ENCODE measurements at regions not wholly inside any gene's neighbourhood (a gene's known extent, or its start where the extent isn't known, plus 50 kb on each side); places are given as distances from the start of the nearest gene placed in this dataset.
"Not testable (repeated sequence)": the region's sequence is repeated elsewhere in the genome, so short reads cannot be mapped to it uniquely, and the experiment has no call there.

DNA sequence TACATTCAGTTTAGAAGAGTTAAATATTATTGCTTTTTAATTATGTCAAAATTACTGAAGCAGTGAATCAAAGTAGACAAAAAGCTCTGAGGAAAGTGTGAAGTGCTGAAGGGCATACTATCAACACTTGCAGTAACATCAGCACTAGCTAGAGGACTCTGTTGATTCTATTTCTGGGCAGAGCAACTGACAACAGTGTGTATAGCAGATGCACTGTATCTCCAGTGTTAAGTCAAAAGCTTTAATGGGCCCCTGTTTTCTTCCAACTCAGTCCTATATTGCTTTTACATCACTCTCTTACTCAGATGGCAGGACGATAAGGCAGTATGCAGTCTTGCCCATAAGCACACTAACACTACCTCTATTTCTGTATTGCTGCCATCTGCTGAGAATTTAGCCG lies 435.2 kb upstream of the AMOT start:
- no peak for DNase-seq

DNA sequence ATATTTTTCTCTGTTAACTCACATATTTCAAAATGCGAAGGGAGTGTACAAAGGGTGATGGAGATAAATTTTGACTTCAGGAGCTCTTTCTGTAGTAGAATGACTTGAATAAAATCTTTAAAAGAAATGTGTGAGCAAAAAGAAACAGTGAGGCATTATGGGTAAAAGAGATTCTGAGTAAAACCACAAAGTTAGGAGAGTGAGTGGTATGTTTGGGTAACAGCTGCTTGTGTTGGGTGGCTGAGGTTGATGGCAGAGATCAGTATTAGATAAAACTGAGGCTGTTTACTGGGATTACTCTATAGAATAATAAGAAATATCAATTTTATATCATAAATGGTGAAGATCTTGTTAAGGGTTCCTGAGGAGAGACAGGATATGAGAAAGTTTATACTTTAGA lies 434.2 kb upstream of the AMOT start:
- DNase-seq, result no peak

DNA sequence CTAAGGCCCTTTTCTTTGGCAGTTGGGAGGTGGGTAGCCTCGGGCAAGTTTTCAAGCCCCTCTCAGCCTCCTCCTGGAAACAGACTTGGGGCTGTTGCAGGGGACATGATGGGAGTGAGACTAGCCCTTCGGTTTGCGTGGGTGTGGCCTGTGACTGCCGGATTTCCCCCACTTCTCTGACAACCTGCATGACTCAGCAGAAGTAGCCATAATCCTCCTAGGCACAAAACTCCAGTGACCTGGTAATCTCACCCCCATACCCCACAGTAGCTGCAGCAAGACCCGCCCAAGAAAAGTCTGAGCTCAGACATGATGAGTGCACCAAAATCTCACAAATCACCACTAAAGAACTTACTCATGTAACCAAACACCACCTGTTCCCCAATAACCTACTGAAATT lies 433.7 kb upstream of the AMOT start:
- no peak for DNase-seq

DNA sequence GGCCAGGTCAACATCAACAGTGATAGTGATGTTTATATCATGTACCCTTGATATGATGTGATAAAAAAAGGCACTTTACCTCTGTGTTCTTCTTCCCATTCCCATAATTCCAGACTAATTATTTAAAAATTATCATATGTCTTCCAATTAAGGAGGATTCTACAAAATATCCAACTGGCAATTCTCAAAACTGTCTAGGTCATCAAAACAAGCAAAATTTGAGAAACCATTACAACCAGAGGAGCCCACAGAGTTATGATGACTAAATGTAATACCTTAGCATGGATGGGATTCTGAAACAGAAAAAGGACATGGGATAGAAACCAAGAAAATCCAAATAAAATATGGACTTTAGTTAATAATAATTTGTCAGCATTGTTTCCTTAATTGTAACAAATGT lies 428.6 kb upstream of the AMOT start:
- DNase-seq, result no peak

DNA sequence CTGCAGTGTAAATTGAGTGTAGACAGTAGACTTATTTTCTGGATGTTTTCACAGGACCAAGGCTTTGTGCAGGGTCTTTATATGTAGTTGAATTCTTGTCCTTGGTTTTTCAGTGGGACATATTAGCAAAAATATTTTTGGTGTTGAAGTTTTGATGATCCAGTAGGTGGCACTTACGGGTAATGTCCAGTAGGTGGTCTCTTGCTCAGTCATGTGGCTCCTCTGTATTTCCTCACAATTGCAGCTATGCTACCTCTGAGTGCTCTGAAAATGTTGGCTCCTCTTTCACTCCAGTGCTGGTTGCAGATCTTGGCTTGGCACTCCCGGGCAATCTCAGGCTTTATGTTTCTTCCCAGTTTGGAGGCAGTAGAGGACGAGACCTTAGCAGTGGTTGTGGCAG lies 419.8 kb upstream of the AMOT start:
- no peak for DNase-seq

DNA sequence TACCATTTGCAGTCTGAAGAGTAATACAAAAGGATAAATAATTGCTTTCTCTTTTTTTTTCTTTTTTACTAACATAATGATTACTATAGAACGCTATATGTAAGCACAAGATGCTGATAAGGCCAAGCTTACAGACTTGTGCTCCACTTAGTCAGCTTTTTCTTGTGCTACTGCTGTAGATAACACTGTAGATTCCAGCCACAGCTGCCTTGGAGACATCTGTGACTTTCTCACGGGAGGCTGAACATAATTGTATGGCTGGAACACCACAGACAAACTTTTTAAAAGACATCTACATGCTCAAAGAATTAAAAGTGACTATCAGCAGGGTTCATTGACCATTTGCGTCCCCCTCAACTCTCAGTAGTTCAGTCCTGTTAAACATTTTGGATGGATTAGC lies 381.7 kb upstream of the AMOT start:
- no peak for DNase-seq

DNA sequence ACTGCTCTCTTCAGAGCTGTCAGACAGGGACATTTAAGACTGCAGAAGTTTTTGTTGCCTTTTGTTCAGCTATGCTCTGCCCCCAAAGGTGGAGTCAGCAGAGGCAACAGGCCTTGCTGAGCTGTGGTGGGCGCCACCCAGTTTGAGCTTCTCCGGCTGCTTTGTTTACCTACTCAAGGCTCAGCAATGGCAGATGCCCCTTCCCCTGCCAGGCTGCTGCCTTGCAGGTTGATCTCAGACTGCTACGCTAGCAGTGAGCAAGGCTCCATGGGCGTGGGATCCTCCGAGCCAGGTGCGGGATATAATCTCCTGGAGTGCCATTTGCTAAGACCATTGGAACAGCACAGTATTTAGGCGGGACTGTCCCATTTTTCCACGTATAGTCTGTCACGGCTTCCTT lies 371.4 kb upstream of the AMOT start:
- no peak for DNase-seq

DNA sequence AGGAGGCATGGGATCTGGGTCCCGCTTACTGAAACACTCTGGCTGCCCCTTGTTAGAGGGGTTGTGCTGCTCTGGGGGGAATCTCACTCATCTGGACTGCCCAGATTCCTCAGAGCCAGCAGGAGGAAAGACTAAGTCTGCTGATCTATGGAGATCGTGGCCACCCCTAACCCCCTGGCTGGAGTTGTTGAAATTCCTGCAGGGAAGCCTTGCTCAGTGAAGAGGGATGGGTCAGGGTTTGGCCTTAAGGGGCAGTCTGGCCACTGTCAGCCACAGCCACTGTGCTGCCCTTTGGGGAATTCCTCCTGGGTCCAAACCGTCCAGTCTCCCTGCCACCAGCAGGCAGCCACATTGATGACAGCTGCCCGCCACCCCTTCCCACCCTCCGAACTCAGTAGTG lies 362.0 kb upstream of the AMOT start:
- no peak for DNase-seq

DNA sequence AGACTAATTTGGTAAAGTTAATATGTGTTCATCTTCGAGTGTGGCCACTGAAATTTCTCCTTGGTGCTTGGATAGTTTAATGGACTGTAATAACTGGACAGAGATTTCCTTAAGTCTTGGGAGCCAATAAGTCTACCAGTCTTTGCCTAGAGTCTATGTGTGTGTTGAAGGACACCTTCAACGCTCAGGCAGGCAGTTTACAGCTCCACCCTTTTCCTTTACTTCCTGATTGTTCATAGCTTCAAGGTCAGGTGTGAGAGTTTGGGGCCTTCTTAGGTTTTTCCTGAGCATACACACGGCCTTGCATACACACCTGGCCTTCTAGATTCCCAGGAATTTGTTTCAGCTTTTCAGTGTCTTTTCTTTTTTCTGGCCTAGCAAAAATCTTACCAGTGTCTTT lies 355.3 kb upstream of the AMOT start:
- DNase-seq, result no peak

DNA sequence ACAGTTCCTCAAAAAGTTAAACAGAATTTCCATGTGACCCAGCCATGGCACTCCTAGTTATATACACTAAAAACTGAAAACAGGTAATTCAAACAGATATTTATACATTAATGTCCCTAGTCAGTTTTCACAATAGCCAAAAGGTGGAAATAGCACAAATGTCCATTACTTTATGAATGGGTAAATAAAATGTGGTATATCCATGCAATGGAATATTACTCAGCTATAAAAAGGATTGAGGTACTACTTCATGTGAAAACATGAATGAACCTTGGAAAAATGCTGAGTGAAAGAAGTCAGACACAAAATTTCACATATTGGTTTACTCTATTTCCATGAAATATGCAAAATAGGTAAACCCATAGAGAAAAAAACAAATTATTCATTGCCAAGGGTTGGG lies 351.8 kb upstream of the AMOT start:
- no peak for DNase-seq

DNA sequence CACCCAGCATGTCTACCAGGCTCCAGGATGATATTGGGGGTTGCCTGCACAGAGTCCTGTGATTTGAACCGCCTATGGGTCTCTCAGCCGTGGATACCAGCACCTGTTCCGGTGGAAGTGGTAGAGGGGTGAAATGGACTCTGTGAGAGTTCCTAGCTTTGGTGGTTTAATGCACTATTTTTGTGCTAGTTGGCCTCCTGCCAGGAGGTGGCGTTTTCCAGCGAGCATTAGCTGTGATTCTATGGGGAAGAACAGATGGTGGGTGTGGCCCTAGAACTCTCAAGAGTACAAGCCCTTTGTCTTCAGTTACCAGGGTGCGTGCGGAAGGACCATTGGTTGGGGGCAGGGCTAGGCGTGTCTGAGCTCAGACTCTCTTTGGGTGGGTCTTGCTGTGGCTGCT lies 316.9 kb upstream of the AMOT start:
- no peak for DNase-seq

DNA sequence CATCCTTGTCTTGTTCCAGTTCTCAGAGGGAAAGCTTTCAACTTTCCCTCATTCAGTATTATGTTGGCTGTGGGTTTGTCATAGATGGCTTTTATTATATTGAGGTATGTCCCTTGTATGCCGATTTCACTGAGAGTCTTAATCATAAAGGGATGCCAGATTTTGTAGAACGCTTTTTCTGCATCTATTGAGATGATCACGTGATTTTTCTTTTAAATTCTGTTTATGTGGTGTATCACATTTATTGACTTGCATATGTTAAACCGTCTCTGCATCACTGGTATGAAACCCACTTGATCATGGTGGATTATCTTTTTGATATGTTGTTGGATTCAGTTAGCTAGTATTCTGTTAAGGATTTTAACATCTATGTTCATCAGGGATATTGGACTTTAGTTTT lies 313.7 kb upstream of the AMOT start:
- not testable (repeated sequence) for DNase-seq

DNA sequence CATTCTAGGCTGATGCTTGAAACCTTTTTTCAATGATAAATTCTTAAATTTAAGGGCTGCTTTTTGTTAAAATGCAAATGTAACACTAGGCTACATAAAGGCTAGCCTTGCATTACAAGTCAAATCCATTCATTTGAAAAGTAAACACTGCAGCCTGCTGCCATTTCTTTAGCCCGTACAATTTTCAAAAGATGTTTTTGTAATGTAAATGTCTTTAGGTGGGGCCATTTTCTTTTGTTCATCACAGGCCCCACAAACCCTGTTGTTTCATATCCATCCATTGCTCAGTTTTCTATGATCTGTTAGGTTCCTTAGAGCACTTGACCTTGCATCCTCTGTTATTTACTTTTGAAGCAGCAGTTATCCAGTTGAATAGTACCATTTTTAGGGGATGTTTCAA lies 296.2 kb upstream of the AMOT start:
- no peak for DNase-seq

DNA sequence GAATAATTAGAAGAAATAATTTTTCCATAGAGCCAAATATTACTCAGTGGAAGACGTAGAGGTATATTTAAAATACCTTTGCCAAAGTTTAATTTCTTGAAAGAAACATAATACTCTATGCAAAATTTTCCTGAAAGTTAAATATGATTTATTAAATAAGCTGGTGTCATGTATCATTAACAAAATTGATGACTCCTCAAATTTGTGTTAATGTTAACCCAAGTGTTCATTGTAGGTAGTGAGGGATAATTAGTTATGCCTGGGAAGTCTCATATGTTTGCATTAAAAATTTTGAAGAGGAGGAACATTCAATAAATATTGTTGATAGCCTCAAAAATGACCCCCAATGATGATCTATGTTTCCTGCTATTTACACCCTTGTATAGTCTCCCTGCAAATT lies 292.7 kb upstream of the AMOT start:
- DNase-seq, result no peak

DNA sequence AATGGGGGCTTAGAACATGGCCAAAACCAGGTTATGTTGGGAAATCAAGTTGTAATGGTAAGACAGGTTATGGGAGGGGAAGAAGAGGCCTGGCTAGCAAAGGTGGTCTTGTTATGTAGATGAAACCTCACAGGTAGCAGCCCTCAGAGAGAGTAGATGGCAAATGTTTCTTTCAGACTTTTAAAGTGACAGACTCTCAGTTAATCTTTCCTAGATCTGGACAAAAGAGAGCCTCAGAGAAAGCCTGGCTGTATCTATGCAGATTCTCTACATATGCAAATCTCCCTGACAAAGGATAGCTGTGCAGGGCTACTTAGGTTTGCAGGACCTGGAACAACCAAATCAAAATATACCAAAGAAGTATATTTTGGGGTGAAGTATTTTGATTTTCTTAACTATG lies 284.1 kb upstream of the AMOT start:
- no peak for DNase-seq

DNA sequence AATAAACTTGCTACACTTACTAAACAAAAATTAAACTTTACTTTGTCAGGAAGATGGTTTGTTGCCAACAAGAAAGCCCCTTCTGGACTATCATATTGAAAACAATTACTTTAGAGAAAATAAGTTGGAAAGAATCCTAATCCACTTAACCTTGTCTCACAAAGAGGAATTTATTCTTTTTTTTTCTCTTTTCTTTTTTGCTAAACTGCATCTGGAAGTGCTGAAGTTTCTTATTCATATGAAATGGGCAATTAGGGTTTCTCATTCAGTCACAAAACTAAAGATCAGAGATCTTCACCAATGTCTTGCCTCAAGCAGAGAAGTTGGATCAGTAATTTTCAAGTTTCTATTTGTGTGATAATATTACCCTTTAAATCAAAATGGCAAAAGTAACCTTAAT lies 234.9 kb upstream of the AMOT start:
- no peak for DNase-seq

DNA sequence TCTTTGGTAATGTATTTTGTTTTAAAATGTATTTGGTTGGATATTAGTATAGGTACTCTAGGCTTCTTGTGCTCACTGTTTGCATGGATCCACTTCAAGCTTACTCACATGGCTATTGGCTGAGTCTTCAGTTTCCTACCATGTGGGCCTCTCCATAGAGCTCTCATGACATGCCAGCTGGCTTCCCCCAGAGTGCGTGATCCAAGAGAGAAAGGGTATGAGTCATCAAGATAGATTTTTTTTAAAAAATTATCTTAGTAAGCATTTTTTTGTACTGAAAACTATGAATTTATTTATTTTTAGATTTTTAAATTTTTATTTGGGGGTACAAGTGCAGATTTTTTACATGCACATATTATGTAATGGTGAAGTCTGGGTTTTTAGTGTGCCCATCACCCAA lies 219.1 kb upstream of the AMOT start:
- DNase-seq, result no peak

DNA sequence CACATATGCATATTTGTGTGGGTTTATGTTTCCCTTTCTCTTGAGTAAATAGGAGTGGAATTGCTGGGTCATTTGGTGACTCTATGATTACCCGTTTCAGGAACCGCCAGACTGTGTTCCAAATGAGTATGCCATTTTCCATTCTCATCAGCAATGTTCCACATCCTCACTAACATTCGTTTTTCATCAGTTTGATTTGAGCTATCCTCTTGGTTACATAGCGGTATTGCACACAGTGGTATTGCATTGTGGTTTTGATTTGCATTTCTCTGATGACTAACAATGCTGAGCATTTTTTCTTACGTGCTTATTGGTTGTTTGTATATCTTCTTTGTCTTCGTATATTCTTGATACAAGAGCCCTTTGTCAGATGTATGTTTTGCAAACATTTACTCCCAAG lies 218.0 kb upstream of the AMOT start:
- DNase-seq, result no peak

DNA sequence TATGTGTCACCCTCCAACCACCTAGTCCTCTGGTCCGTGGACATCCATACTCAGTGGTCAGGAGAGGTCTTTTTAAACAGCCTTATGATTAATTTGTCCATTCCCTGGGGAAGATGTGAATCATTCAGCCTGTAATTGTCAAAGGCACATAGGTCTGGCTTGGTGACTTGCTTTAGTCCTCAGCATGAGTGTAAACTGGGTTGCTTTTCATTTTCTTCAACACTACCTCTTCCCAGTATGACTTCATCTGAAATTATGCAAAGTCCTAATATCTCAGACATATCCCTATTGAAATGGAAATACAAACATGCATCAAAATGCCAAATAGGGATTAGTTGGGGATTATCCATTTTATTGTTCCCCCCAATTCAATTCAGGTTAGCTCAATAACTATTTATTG lies 208.3 kb upstream of the AMOT start:
- DNase-seq, result no peak

DNA sequence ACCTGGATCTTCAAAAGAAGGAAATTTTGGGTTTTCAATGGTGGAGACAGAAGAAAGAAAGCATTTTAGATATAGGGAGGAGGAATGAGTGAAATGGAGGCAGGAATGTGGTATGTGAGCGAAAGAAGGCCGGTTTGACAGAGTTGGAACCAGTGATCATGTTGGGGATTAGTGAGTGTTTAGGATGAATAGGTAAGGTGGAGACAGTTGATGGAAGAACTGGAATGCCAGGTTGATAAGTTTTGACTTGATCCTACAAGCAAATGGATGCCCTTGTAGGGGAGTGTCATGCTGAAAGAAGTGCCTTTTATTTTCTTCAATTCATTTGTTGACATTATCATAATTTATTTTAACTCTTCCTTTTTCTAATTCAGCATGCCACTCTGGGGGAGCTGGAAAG lies 207.8 kb upstream of the AMOT start:
- DNase-seq, result no peak

DNA sequence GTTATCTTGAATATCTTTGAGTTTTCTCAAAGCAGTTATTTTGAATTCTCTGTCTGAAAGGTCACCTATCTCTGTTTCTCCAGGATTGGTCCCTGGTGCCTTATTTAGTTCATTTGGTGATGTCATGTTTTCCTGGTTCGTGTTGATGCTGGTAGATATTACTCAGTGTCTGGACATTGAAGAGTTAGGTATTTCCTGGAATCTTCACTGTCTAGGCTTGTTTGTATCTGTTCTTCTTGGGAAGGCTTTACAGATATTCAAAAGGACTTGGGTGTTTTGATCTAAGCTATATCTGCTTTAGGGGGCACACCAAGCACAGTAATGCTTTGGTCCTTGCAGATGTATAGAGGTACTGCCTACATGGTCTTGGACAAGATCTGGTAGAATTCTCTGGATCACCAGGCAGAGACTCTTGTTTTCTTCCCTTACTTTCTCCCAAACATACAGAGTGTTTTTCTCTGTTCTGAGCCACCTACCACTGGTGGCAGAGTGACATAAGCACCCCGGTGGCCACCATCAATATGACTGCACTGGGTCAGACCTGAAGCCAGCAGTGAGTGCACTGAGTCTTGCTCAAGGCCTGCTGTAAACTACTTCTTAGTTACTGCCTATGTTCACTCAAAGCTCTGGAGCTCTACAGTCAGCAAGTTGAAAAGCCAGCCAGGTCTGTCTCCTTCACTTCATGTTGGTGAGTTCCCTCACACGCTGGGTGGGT lies 193.5 kb upstream of the AMOT start:
- no peak for DNase-seq

DNA sequence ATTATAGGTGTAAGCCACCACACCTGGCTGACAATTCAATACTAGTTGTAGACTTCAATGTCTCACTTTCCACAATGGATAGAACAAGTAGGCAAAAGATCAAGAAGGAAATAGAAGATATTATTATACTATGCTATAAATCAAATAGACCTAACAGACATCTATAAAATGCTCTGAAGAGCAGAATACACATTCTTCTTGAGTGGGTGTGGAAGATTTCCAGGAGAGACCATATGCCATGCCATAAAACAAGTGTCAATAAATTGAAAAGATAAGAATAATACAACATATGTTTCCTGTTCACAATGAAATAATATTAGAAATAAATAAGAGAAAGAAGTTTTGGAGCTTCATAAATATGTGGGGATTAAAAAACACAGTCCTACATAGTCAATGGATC lies 179.3 kb upstream of the AMOT start:
- DNase-seq, result no peak

DNA sequence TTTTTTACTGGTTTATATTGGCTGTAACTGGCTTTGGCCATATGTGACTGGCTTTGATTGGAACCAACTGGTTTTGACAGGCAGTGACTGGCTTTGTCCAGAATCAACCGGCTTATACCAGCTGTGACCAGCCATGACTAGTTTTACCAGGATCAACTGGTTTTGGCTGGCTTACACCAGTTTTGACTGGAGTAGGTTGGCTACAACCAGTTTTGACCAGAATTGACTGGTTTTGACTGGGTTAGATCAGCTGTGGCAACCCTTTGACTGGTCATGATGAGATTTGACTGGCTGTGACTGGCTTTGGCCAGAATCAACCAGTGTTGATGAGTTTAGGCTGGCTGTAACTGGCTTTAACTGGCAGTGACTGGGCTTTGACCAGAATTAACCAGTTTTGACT lies 169.2 kb upstream of the AMOT start:
- no peak for DNase-seq

DNA sequence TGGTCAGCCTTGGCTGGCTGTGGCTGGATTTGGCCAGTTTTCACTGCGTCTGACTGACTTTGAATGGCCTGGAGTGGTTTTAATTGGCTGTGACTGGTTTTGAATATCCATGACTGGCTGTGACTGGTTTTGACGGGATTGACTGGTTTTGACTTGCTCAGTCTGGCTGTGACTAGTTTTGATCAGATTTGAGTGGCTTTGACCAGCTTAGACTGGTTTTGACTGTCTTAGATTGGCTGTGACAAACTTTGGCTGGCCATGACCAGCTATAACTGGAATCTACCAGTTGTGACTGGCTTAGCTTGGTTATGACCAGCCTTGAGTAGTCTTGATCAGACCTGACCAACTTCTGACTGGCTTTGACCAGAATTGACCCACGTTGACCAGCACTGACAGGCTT lies 168.4 kb upstream of the AMOT start:
- DNase-seq, result no peak

DNA sequence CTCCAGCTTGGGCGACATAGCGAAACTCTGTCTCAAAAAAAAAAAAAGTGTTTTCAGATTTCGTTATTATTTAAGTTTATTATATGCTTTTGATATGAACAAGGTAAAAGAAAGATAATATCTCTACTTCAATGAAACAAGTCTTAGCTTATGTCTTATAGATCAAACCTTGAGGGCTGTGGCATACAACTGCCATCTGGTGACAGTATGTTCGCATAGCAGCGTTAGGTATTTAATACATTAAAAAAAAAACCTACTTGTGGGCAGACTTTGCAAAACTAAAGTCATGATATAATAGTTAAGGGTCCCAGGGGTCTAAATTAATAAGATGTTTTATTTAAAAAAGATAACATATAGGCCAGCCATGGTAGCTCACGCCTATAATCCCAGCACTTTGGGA lies 161.2 kb upstream of the AMOT start:
- no peak for DNase-seq

DNA sequence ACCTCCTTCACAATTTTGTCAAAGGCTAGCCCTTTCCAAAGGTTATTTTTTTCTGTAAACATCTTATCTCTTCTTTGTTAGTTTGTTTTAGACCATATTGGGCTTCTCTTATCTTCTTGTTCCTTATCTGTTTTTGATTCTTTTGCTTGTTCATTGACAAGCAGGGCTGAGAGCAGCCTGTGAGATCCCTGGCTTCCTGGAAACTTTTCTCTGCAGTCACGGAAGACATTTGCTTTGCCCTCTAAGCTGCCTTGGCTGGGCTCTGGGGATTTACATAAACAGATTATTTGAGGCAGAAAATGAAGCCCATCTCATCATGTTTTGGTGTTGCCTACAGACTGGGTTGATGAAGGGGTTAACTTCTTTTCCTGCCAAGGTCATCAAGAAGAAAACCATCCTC lies 157.4 kb upstream of the AMOT start:
- no peak for DNase-seq

All from DMS79 treated with DMSO at 0.1 percent for 48 hours (cell line).